Activated CD4-positive, alpha-beta T cell treated with anti-CD3 and anti-CD28 coated beads, Interleukin-2, amount 10 ng/mL, durations not matched to agents 24 days and 14 days (primary cell): ENCODE measurements at regions not wholly inside any gene's neighbourhood (a gene's known extent, or its start where the extent isn't known, plus 50 kb on each side); places are given as distances from the start of the nearest gene placed in this dataset.
A peak's percentile ranks its signal among the peaks of the same experiment; 100 is the strongest.

Source experiments
- DNase-seq: peaks from one replicate; pipeline ENCODE4 v3.0.0; 2022
- H3K27ac Mint-ChIP-seq: one replicate; pipeline ENCODE4 v1.8.0; 2022; ENCODE audit warnings: mild to moderate bottlenecking, mixed read lengths
- H3K27me3 Mint-ChIP-seq: one replicate; pipeline ENCODE4 v1.8.0; 2022; ENCODE audit warnings: mixed read lengths
- H3K36me3 Mint-ChIP-seq: one replicate; pipeline ENCODE4 v1.8.0; 2022; ENCODE audit warnings: low read depth, mild to moderate bottlenecking, mixed read lengths
- H3K4me1 Mint-ChIP-seq: one replicate; pipeline ENCODE4 v1.8.0; 2021; ENCODE audit warnings: mixed read lengths
- H3K4me3 Mint-ChIP-seq: one replicate; pipeline ENCODE4 v1.8.0; 2022; ENCODE audit warnings: mild to moderate bottlenecking, moderate library complexity, mixed read lengths
- H3K9me3 Mint-ChIP-seq: one replicate; pipeline ENCODE4 v1.8.0; 2021; ENCODE audit warnings: mixed read lengths
- intact Hi-C: fragments of 100-400 bp; cut with micrococcal nuclease; formaldehyde crosslinking; loops from one replicate; pipeline ENCODE4 v1.15.1; 2023

DNA sequence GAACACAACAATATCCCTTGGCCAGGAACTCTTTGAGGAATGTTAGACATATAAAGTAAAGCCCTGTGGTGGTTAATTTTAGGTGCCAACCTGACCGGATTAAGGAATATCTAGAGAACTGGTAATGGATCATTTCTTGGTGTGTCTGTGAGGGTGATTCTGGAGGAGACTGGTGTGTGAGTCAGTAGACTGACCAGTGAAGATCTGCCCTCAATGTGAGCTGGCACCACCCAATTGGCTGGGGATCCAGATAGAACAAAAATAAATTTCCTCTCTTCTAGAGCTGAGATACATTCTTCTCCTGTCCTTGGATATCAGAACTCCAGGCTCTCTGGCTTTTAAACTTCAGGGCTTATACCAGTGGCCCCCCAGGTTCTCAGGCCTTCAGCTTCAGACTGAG, 56.2 kb upstream of the TNPO1 start:
- intact Hi-C loops, result no loop called here
- Mint-ChIP-seq H3K4me3 (no peak overlapping the region), H3K36me3 (no peaks in the 10 kb centered on the region), H3K9me3 (no peaks in the 10 kb centered on the region), H3K27me3 (peaks cover 13% of the 10 kb centered on the region), H3K27ac (no peak overlapping the region), H3K4me1 (no peaks in the 10 kb centered on the region)
- DNase-seq, result no peak

- H3K27ac Mint-ChIP-seq, result no peak overlapping the region
- no peaks in the 10 kb centered on the region for H3K36me3 Mint-ChIP-seq
- peaks cover 6% of the 10 kb centered on the region for H3K27me3 Mint-ChIP-seq
- intact Hi-C loops, result no loop called here
- H3K9me3 Mint-ChIP-seq, result no peaks in the 10 kb centered on the region
- H3K4me1 Mint-ChIP-seq, result no peaks in the 10 kb centered on the region
- H3K4me3 Mint-ChIP-seq, result no peak overlapping the region
- no peak for DNase-seq
Measured at GRCh38 chr5:72752909-72753308, 63.6 kb upstream of the TNPO1 start.

GRCh38 chr5:72749362-72749997, 67.0 kb upstream of the TNPO1 start:
- intact Hi-C loops, result no loop called here
- peaks cover 4% of the 10 kb centered on the region for H3K27me3 Mint-ChIP-seq
- no peak for DNase-seq
- H3K4me3 Mint-ChIP-seq, result no peak overlapping the region
- no peak overlapping the region for H3K27ac Mint-ChIP-seq
- H3K9me3 Mint-ChIP-seq, result no peaks in the 10 kb centered on the region
- H3K36me3 Mint-ChIP-seq, result no peaks in the 10 kb centered on the region
- no peaks in the 10 kb centered on the region for H3K4me1 Mint-ChIP-seq

DNA sequence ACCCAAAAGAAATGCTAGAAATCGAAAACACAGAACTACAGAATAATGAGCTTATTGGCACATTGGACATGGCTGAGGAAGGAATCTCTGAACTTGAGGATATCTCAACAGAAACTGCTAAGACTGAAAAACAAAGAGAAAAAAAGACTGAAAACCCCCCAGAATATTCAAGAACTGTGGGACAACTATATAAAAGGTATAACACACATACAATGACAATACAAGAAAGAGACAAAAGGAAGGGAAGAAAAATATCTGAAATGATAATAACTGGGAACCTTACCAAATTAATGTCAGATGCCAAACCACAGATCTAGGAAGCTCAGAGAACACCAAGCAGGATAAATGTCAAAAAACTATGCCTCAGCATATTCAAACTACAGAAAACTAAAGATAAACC, 68.6 kb upstream of the TNPO1 start:
- no peaks in the 10 kb centered on the region for H3K4me1 Mint-ChIP-seq
- H3K27ac Mint-ChIP-seq, result no peak overlapping the region
- H3K27me3 Mint-ChIP-seq, result peaks cover 2% of the 10 kb centered on the region
- intact Hi-C loops, result no loop called here
- H3K9me3 Mint-ChIP-seq, result no peaks in the 10 kb centered on the region
- DNase-seq, result no peak
- H3K36me3 Mint-ChIP-seq, result no peaks in the 10 kb centered on the region
- no peak overlapping the region for H3K4me3 Mint-ChIP-seq

GRCh38 chr5:72746736-72747135, 69.7 kb upstream of the TNPO1 start:
- no peak overlapping the region for H3K27ac Mint-ChIP-seq
- no peaks in the 10 kb centered on the region for H3K36me3 Mint-ChIP-seq
- intact Hi-C loops, result no loop called here

DNA sequence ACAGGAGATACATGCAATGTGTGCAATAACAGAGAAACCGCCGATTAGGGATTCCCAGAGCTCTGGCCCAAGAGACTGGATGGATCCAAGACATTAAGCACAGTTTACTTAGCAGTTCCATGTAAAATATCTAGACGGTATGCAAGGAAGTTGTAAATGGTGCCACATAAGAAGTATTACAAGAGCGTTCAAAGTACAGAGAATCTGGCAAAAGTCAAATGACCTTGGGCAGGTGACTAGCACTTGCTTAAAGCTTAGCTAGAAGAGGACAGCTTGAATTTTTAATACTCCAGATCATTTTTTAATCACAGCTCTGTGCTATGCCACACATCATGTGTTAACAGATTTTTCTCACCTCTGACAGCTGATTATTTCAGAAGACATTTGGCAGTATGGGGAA, 72.3 kb upstream of the TNPO1 start:
- no peaks in the 10 kb centered on the region for H3K9me3 Mint-ChIP-seq
- no peak overlapping the region for H3K27ac Mint-ChIP-seq
- H3K4me1 Mint-ChIP-seq, result no peaks in the 10 kb centered on the region
- H3K36me3 Mint-ChIP-seq, result no peaks in the 10 kb centered on the region
- H3K4me3 Mint-ChIP-seq, result no peak overlapping the region
- DNase-seq, result no peak
- H3K27me3 Mint-ChIP-seq, result peaks cover 2% of the 10 kb centered on the region
- intact Hi-C loops, result no loop called here

More at GRCh38 chr5:72746736-72747135, 69.7 kb upstream of the TNPO1 start:
- Mint-ChIP-seq H3K27me3 (peaks cover 2% of the 10 kb centered on the region), H3K9me3 (no peaks in the 10 kb centered on the region), H3K4me1 (no peaks in the 10 kb centered on the region), H3K4me3 (no peak overlapping the region)
- DNase-seq, result no peak

DNA sequence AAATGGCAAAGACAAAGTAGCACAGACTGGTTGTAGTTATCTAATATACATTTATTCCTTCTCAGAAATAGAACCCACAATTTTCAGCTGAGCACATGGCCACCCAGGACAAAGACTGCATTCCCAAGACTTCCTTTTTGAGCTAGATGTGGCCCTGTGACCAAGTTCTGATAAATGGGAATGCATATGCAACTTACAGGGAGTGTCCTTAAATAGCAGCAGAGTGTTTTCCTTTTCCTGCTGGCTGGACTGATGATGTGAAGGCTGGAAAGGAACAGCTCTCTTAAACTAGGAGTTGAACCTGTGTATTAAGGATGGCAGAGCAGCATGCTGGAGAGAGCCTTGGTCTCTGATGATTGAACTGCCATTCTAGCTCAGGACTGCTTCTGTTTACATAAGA, 74.7 kb upstream of the TNPO1 start:
- H3K27me3 Mint-ChIP-seq, result peaks cover 4% of the 10 kb centered on the region
- H3K4me1 Mint-ChIP-seq, result no peaks in the 10 kb centered on the region
- no peak for DNase-seq
- no peak overlapping the region for H3K27ac Mint-ChIP-seq
- H3K9me3 Mint-ChIP-seq, result no peaks in the 10 kb centered on the region
- H3K4me3 Mint-ChIP-seq, result no peak overlapping the region
- intact Hi-C loops, result no loop called here
- no peaks in the 10 kb centered on the region for H3K36me3 Mint-ChIP-seq

- intact Hi-C loops, result no loop called here
- Mint-ChIP-seq H3K27ac (no peak overlapping the region), H3K9me3 (no peaks in the 10 kb centered on the region), H3K4me1 (no peaks in the 10 kb centered on the region), H3K36me3 (no peaks in the 10 kb centered on the region), H3K4me3 (no peak overlapping the region), H3K27me3 (peaks cover 3% of the 10 kb centered on the region)
- DNase-seq, result no peak
Measured at GRCh38 chr5:72733810-72734209, 82.7 kb upstream of the TNPO1 start.

- H3K27me3 Mint-ChIP-seq, result peaks cover 2% of the 10 kb centered on the region
- no peaks in the 10 kb centered on the region for H3K9me3 Mint-ChIP-seq
- no peaks in the 10 kb centered on the region for H3K36me3 Mint-ChIP-seq
- intact Hi-C loops, result no loop called here
- no peaks in the 10 kb centered on the region for H3K4me1 Mint-ChIP-seq
- H3K4me3 Mint-ChIP-seq, result no peak overlapping the region
- no peak for DNase-seq
- no peak overlapping the region for H3K27ac Mint-ChIP-seq
Measured at GRCh38 chr5:72723581-72723980, 92.9 kb upstream of the TNPO1 start.

- no peaks in the 10 kb centered on the region for H3K36me3 Mint-ChIP-seq
- no peak for DNase-seq
- intact Hi-C loops, result no loop called here
- no peaks in the 10 kb centered on the region for H3K9me3 Mint-ChIP-seq
- H3K27me3 Mint-ChIP-seq, result peaks cover 2% of the 10 kb centered on the region
- H3K4me3 Mint-ChIP-seq, result no peak overlapping the region
- H3K27ac Mint-ChIP-seq, result no peak overlapping the region
- H3K4me1 Mint-ChIP-seq, result no peaks in the 10 kb centered on the region
Measured at GRCh38 chr5:72722792-72723452, 93.5 kb upstream of the TNPO1 start.

- DNase-seq, result no peak
- Mint-ChIP-seq H3K4me1 (no peaks in the 10 kb centered on the region), H3K36me3 (no peaks in the 10 kb centered on the region), H3K9me3 (no peaks in the 10 kb centered on the region), H3K4me3 (no peak overlapping the region), H3K27ac (no peak overlapping the region), H3K27me3 (peaks cover 2% of the 10 kb centered on the region)
- intact Hi-C loops, result no loop called here
Measured at GRCh38 chr5:72721844-72722243, 94.6 kb upstream of the TNPO1 start.

DNA sequence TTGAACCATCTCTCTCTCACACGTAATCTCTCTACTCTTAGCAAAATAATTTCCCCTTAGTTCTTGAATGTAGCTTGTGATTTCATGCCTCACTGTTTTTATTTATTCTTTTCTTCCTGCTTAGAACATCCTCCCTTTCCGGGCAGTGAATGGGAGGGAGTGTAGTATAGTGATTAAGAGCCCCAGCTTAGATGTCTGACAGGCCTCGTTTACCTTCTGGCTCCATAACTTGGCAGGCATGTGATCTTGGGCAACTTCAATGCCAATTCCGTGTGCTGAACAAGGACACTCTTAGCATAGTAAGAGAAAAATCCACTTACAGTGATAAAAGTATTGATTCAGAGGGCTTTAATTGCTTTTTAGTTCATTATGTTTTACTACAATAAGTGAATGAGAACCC, 96.3 kb upstream of the TNPO1 start:
- H3K9me3 Mint-ChIP-seq, result no peaks in the 10 kb centered on the region
- H3K4me1 Mint-ChIP-seq, result no peaks in the 10 kb centered on the region
- H3K27me3 Mint-ChIP-seq, result peaks cover 2% of the 10 kb centered on the region
- no peak overlapping the region for H3K27ac Mint-ChIP-seq
- DNase-seq, result no peak
- no peak overlapping the region for H3K4me3 Mint-ChIP-seq
- H3K36me3 Mint-ChIP-seq, result no peaks in the 10 kb centered on the region
- intact Hi-C loops, result no loop called here

- H3K4me3 Mint-ChIP-seq, result no peak overlapping the region
- peak; percentile 7 for DNase-seq
- intact Hi-C loops, result no loop called here
- no peaks in the 10 kb centered on the region for H3K4me1 Mint-ChIP-seq
- no peaks in the 10 kb centered on the region for H3K36me3 Mint-ChIP-seq
- no peak overlapping the region for H3K27ac Mint-ChIP-seq
- H3K27me3 Mint-ChIP-seq, result no peaks in the 10 kb centered on the region
- H3K9me3 Mint-ChIP-seq, result no peaks in the 10 kb centered on the region
Measured at GRCh38 chr5:72711351-72711750, 105.1 kb upstream of the TNPO1 start.

- intact Hi-C loops, result no loop called here
- DNase-seq, result no peak
- Mint-ChIP-seq H3K4me1 (no peaks in the 10 kb centered on the region), H3K27me3 (no peaks in the 10 kb centered on the region), H3K4me3 (no peak overlapping the region), H3K27ac (no peak overlapping the region), H3K9me3 (no peaks in the 10 kb centered on the region), H3K36me3 (no peaks in the 10 kb centered on the region)
Measured at GRCh38 chr5:72709341-72709740, 107.1 kb upstream of the TNPO1 start.

GRCh38 chr5:72705178-72705577, 111.3 kb upstream of the TNPO1 start:
- Mint-ChIP-seq H3K4me3 (no peak overlapping the region), H3K9me3 (no peaks in the 10 kb centered on the region), H3K27me3 (no peaks in the 10 kb centered on the region), H3K36me3 (no peaks in the 10 kb centered on the region), H3K27ac (no peak overlapping the region), H3K4me1 (no peaks in the 10 kb centered on the region)
- no peak for DNase-seq
- intact Hi-C loops, result no loop called here
